GM18907 (cell line): ENCODE measurements at regions not wholly inside any gene's neighbourhood (a gene's known extent, or its start where the extent isn't known, plus 50 kb on each side); places are given as distances from the start of the nearest gene placed in this dataset.
"Not testable (repeated sequence)": the region's sequence is repeated elsewhere in the genome, so short reads cannot be mapped to it uniquely, and the experiment has no call there.

ENCODE experiments used
- ATAC-seq: cut with Tn5 transposase; IDR thresholded peaks from one replicate; pipeline ENCODE4 v1.9.1; 2021; ENCODE audit warnings: mild to moderate bottlenecking, moderate library complexity; ENCODE audit not compliant: unreplicated experiment

- no peak for ATAC-seq
These were observed 588.5 kb downstream of the CENPC start for GRCh38 chr4:66956852-66957251.

GRCh38 chr4:66956426-66956825 is 588.9 kb downstream of the CENPC start:
- no peak for ATAC-seq

- no peak for ATAC-seq
These were observed 589.5 kb downstream of the CENPC start for GRCh38 chr4:66955784-66956183.

- ATAC-seq: no peak
These were observed 595.9 kb downstream of the CENPC start for GRCh38 chr4:66949419-66949818.

- ATAC-seq: no peak
These were observed 598.5 kb downstream of the CENPC start for GRCh38 chr4:66946761-66947160.

- no peak for ATAC-seq
These were observed 602.2 kb downstream of the CENPC start for GRCh38 chr4:66943112-66943511.

- ATAC-seq: not testable (repeated sequence)
These were observed 613.3 kb downstream of the CENPC start for GRCh38 chr4:66931981-66932380.

- no peak for ATAC-seq
These were observed 615.1 kb downstream of the CENPC start for GRCh38 chr4:66930206-66930605.

GRCh38 chr4:66929748-66930147 is 615.6 kb downstream of the CENPC start:
- no peak for ATAC-seq

GRCh38 chr4:66928881-66929280 is 616.4 kb downstream of the CENPC start:
- ATAC-seq: not testable (repeated sequence)

- no peak for ATAC-seq
These were observed 617.4 kb downstream of the CENPC start for GRCh38 chr4:66927937-66928336.

- no peak for ATAC-seq
These were observed 618.6 kb downstream of the CENPC start for GRCh38 chr4:66926687-66927086.

- ATAC-seq: no peak
These were observed 622.0 kb downstream of the CENPC start for GRCh38 chr4:66923081-66923865.

- ATAC-seq: no peak
These were observed 623.9 kb downstream of the CENPC start for GRCh38 chr4:66921433-66921832.

- ATAC-seq: no peak
These were observed 624.8 kb downstream of the CENPC start for GRCh38 chr4:66920514-66920913.

GRCh38 chr4:66911880-66912279 is 633.4 kb downstream of the CENPC start:
- no peak for ATAC-seq

- ATAC-seq: no peak
These were observed 639.0 kb downstream of the CENPC start for GRCh38 chr4:66906314-66906713.

- ATAC-seq: no peak
These were observed 645.8 kb downstream of the CENPC start for GRCh38 chr4:66899422-66900065.

- no peak for ATAC-seq
These were observed 651.5 kb downstream of the CENPC start for GRCh38 chr4:66893807-66894206.

- ATAC-seq: no peak
These were observed 658.2 kb downstream of the CENPC start for GRCh38 chr4:66887061-66887460.

- no peak for ATAC-seq
These were observed 659.7 kb downstream of the CENPC start for GRCh38 chr4:66885501-66886165.

GRCh38 chr4:66876946-66877345 is 668.4 kb downstream of the CENPC start:
- ATAC-seq: no peak
